ENCODE measurements at regions not wholly inside any gene's neighbourhood (a gene's known extent, or its start where the extent isn't known, plus 50 kb on each side); places are given as distances from the start of the nearest gene placed in this dataset.
"Not testable (repeated sequence)": the region's sequence is repeated elsewhere in the genome, so short reads cannot be mapped to it uniquely, and the experiment has no call there.

GRCh38 chr18:60248336-60249330 lies 123.9 kb downstream of the MC4R start:
- H3K9me3 ChIP-seq, result no peaks in the 10 kb centered on the region
- intact Hi-C loops (cut with DNase I), result no loop called here
- H3K4me3 ChIP-seq, result no peak overlapping the region
- no peak for TF ChIP-seq POLR2AphosphoS5 (IDR thresholded peaks at IDR 0.05; ENCODE audit: insufficient read depth in 1 of 2, low read depth in 1 of 2)
- no peak for TF ChIP-seq POLR2A (IDR thresholded peaks at IDR 0.05)
- TF ChIP-seq, protein P1, sequence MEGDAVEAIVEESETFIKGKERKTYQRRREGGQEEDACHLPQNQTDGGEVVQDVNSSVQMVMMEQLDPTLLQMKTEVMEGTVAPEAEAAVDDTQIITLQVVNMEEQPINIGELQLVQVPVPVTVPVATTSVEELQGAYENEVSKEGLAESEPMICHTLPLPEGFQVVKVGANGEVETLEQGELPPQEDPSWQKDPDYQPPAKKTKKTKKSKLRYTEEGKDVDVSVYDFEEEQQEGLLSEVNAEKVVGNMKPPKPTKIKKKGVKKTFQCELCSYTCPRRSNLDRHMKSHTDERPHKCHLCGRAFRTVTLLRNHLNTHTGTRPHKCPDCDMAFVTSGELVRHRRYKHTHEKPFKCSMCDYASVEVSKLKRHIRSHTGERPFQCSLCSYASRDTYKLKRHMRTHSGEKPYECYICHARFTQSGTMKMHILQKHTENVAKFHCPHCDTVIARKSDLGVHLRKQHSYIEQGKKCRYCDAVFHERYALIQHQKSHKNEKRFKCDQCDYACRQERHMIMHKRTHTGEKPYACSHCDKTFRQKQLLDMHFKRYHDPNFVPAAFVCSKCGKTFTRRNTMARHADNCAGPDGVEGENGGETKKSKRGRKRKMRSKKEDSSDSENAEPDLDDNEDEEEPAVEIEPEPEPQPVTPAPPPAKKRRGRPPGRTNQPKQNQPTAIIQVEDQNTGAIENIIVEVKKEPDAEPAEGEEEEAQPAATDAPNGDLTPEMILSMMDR (IDR thresholded peaks at IDR 0.05), result no peak
- no peaks in the 10 kb centered on the region for H3K36me3 ChIP-seq
- no peak for DNase-seq (ENCODE audit: extremely low spot score in 2 of 2)
- H3K4me1 ChIP-seq, result no peaks in the 10 kb centered on the region
- no peaks in the 10 kb centered on the region for H3K27me3 ChIP-seq
- no peak overlapping the region for H3K27ac ChIP-seq

DNA sequence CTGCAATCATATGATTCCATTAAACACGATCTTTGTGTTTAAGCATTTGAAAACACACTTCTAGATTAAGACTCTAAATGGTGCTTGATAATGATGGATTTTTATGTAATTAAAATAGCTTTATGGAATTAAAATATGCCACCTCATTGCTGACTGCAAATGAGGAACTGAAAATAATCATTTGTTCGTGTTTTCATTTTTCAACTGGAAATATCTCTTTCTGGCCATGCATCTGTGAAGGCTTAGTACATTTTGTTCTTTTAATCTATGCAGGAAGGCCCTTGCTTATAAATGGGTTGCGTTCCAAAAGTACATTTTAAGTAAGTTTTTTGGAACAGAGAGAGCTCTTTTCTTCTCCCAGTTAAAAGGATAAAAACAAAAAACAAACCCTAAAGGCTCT lies 125.5 kb downstream of the MC4R start:
- Histone ChIP-seq H3K27ac (no peak overlapping the region), H3K36me3 (no peaks in the 10 kb centered on the region), H3K4me1 (no peaks in the 10 kb centered on the region), H3K27me3 (no peaks in the 10 kb centered on the region), H3K4me3 (no peak overlapping the region), H3K9me3 (no peaks in the 10 kb centered on the region)
- no peak for TF ChIP-seq POLR2A (IDR thresholded peaks at IDR 0.05)
- no peak for TF ChIP-seq POLR2AphosphoS5 (IDR thresholded peaks at IDR 0.05; ENCODE audit: insufficient read depth in 1 of 2, low read depth in 1 of 2)
- TF ChIP-seq, protein P1 (IDR thresholded peaks at IDR 0.05), result no peak
- DNase-seq (ENCODE audit: extremely low spot score in 2 of 2), result no peak
- intact Hi-C loops (cut with DNase I), result no loop called here

DNA sequence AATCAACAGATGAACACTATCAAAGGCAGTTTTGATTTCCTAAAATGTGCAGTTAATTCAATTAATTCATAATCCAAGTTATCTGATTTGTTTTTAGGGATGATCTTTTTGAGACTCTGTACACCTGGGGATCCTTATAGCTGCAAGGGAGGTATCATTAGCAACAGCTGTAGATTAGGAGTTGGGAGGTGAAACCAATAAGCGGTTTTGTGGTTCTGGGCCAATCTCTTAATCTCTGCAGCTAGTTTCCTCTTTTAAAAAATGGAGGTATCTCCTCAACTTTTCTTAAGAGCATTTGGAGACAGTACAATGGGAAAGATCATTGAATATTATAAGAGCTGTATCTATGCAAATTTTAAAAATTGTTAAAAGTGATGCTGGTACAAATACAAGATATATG lies 126.0 kb downstream of the MC4R start:
- no peaks in the 10 kb centered on the region for H3K4me1 ChIP-seq
- H3K27ac ChIP-seq, result no peak overlapping the region
- no peak overlapping the region for H3K4me3 ChIP-seq
- no peaks in the 10 kb centered on the region for H3K27me3 ChIP-seq
- no peak for DNase-seq (ENCODE audit: extremely low spot score in 2 of 2)
- TF ChIP-seq, protein P1 (IDR thresholded peaks at IDR 0.05), result no peak
- no peak for TF ChIP-seq POLR2A (IDR thresholded peaks at IDR 0.05)
- TF ChIP-seq POLR2AphosphoS5 (IDR thresholded peaks at IDR 0.05; ENCODE audit: insufficient read depth in 1 of 2, low read depth in 1 of 2), result no peak
- no peaks in the 10 kb centered on the region for H3K36me3 ChIP-seq
- no peaks in the 10 kb centered on the region for H3K9me3 ChIP-seq
- intact Hi-C loops (cut with DNase I), result no loop called here

DNA sequence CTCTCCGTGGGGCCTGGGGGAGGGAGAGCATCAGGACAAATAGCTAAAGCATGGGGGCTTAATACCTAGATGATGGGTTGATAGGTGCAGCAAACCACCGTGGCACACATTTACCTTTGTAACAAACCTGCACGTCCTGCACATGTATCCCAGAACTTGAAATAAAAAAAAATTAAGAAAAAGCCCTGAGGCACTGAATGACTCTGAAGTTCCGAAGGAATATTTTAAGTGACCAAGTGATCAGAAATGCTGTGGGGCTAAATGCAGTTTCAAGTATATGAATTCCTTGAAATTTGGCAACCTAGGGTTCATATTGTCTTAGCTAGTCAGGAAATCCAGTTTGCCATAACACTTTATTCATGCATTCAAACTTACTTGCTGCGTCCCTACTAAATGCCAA lies 127.5 kb downstream of the MC4R start:
- H3K27ac ChIP-seq, result no peak overlapping the region
- TF ChIP-seq, protein P1 (IDR thresholded peaks at IDR 0.05), result no peak
- TF ChIP-seq POLR2AphosphoS5 (IDR thresholded peaks at IDR 0.05; ENCODE audit: insufficient read depth in 1 of 2, low read depth in 1 of 2), result no peak
- no peak for TF ChIP-seq POLR2A (IDR thresholded peaks at IDR 0.05)
- DNase-seq (ENCODE audit: extremely low spot score in 2 of 2), result no peak
- intact Hi-C loops (cut with DNase I), result no loop called here
- no peak overlapping the region for H3K4me3 ChIP-seq
- no peaks in the 10 kb centered on the region for H3K9me3 ChIP-seq
- H3K4me1 ChIP-seq, result no peaks in the 10 kb centered on the region
- no peaks in the 10 kb centered on the region for H3K27me3 ChIP-seq
- H3K36me3 ChIP-seq, result no peaks in the 10 kb centered on the region

GRCh38 chr18:60239024-60239710 lies 133.4 kb downstream of the MC4R start:
- H3K27me3 ChIP-seq; H3K36me3 ChIP-seq; H3K27ac ChIP-seq; DNase-seq (ENCODE audit: extremely low spot score in 2 of 2); H3K4me1 ChIP-seq; intact Hi-C loops (cut with DNase I); H3K9me3 ChIP-seq; H3K4me3 ChIP-seq: not testable (repeated sequence)

All from vagina (tissue), 2 donors.